OCI-LY1 (cell line): ENCODE measurements at regions not wholly inside any gene's neighbourhood (a gene's known extent, or its start where the extent isn't known, plus 50 kb on each side); places are given as distances from the start of the nearest gene placed in this dataset.

ENCODE experiments used
- H2AFZ ChIP-seq: fragments of 200-600 bp; sonication (generic), shearing (Covaris generic); 2 replicates; pipeline ENCODE4 v1.6.0; 2014; ENCODE audit warnings: antibody characterized with exemption, mild to moderate bottlenecking, low read length
- H3F3A ChIP-seq: fragments of 200-600 bp; sonication (generic), shearing (Covaris generic); 2 replicates; pipeline ENCODE4 v1.6.0; 2014; ENCODE audit warnings: mild to moderate bottlenecking, antibody characterized with exemption, low read length, moderate library complexity; ENCODE audit not compliant: insufficient read depth
- H3K27ac ChIP-seq: fragments of 200-600 bp; sonication (generic); 2 replicates; pipeline ENCODE4 v1.5.1; 2014; ENCODE audit warnings: low read length, mixed run types, mild to moderate bottlenecking, low read depth; ENCODE audit not compliant: poor library complexity, severe bottlenecking
- H3K27me3 ChIP-seq: fragments of 200-600 bp; sonication (generic); 2 replicates; pipeline ENCODE4 v1.6.0; 2014; ENCODE audit warnings: antibody characterized with exemption, mild to moderate bottlenecking, low read length, moderate library complexity; ENCODE audit not compliant: insufficient read depth
- H3K36me3 ChIP-seq: fragments of 200-600 bp; sonication (generic); 2 replicates; pipeline ENCODE4 v1.6.1; 2014; ENCODE audit warnings: mild to moderate bottlenecking, antibody characterized with exemption, low read length, moderate library complexity, mixed read lengths; ENCODE audit not compliant: insufficient read depth
- H3K4me1 ChIP-seq: fragments of 200-600 bp; sonication (generic); 2 replicates; pipeline ENCODE4 v1.5.1; 2014; ENCODE audit warnings: mild to moderate bottlenecking, low read length, moderate library complexity; ENCODE audit not compliant: insufficient read depth, severe bottlenecking
- H3K4me2 ChIP-seq: fragments of 200-600 bp; sonication (generic), shearing (Covaris generic); 2 replicates; pipeline ENCODE4 v1.6.1; 2014; ENCODE audit warnings: low read length
- H3K4me3 ChIP-seq: fragments of 200-600 bp; sonication (generic); 2 replicates; pipeline ENCODE4 v1.5.1; 2014; ENCODE audit warnings: low read length, low read depth, mild to moderate bottlenecking, mixed read lengths; ENCODE audit not compliant: poor library complexity, severe bottlenecking
- H3K79me2 ChIP-seq: fragments of 200-600 bp; shearing (Covaris generic); 2 replicates; pipeline ENCODE4 v1.6.1; 2016; ENCODE audit warnings: mixed run types, low read length, mixed read lengths; ENCODE audit not compliant: insufficient read depth
- H3K9ac ChIP-seq: fragments of 200-600 bp; sonication (generic), shearing (Covaris generic); 2 replicates; pipeline ENCODE4 v1.6.1; 2014; ENCODE audit warnings: mild to moderate bottlenecking, low read length, mixed read lengths
- H3K9me2 ChIP-seq: fragments of 200-600 bp; sonication (generic), shearing (Covaris generic); 2 replicates; pipeline ENCODE4 v1.6.1; 2014; ENCODE audit warnings: low read depth, mild to moderate bottlenecking, low read length, mixed read lengths
- H3K9me3 ChIP-seq: fragments of 200-600 bp; shearing (Covaris generic); 2 replicates; pipeline ENCODE4 v1.6.1; 2014; ENCODE audit warnings: low read length, mixed read lengths
- H4K20me1 ChIP-seq: fragments of 200-600 bp; sonication (generic), shearing (Covaris generic); 2 replicates; pipeline ENCODE4 v1.6.0; 2016; ENCODE audit warnings: mild to moderate bottlenecking, low read length; ENCODE audit not compliant: insufficient read depth
- CTCF ChIP-seq: fragments of 200-600 bp; sonication (generic), shearing (Covaris generic); IDR thresholded peaks from 2 replicates; pipeline ENCODE4 v1.5.1; 2017; ENCODE audit warnings: mild to moderate bottlenecking, antibody characterized with exemption, low read length, moderate library complexity, mixed read lengths
- EZH2 ChIP-seq: fragments of 200-600 bp; sonication (generic), shearing (Covaris generic); IDR thresholded peaks from 2 replicates; pipeline ENCODE4 v1.8.0; 2017; ENCODE audit warnings: borderline replicate concordance, mixed run types, mild to moderate bottlenecking, antibody characterized with exemption, low read length, moderate library complexity, mixed read lengths

GRCh38 chr1:58964880-58965279 is 181.0 kb upstream of the JUN start:
- Histone ChIP-seq H4K20me1 (no peaks in the 10 kb centered on the region), H3F3A (no peaks in the 10 kb centered on the region), H3K4me3 (no peak overlapping the region), H3K4me2 (no peak overlapping the region), H2AFZ (no peak overlapping the region), H3K27me3 (no peaks in the 10 kb centered on the region), H3K79me2 (no peaks in the 10 kb centered on the region), H3K9ac (no peak overlapping the region), H3K27ac (no peak overlapping the region), H3K4me1 (peaks cover 33% of the 10 kb centered on the region), H3K9me3 (no peaks in the 10 kb centered on the region), H3K9me2 (no peaks in the 10 kb centered on the region), H3K36me3 (no peaks in the 10 kb centered on the region)
- TF ChIP-seq CTCF (no peak), EZH2 (no peak)

GRCh38 chr1:58966103-58966916 is 182.5 kb upstream of the JUN start:
- H3F3A ChIP-seq = no peaks in the 10 kb centered on the region
- H3K4me2 ChIP-seq = no peak overlapping the region
- no peaks in the 10 kb centered on the region for H4K20me1 ChIP-seq
- H3K4me3 ChIP-seq = no peak overlapping the region
- no peak overlapping the region for H2AFZ ChIP-seq
- no peak for TF ChIP-seq CTCF
- TF ChIP-seq EZH2 = no peak
- peak overlapping the region; percentile 31 for H3K27ac ChIP-seq
- H3K9ac ChIP-seq = no peak overlapping the region
- H3K36me3 ChIP-seq = no peaks in the 10 kb centered on the region
- H3K79me2 ChIP-seq = no peaks in the 10 kb centered on the region
- peaks cover 33% of the 10 kb centered on the region for H3K4me1 ChIP-seq
- no peaks in the 10 kb centered on the region for H3K27me3 ChIP-seq
- H3K9me2 ChIP-seq = no peaks in the 10 kb centered on the region
- H3K9me3 ChIP-seq = no peaks in the 10 kb centered on the region

GRCh38 chr1:58966917-58967740 is 183.3 kb upstream of the JUN start:
- H3K4me2 ChIP-seq = no peak overlapping the region
- no peak overlapping the region for H3K4me3 ChIP-seq
- no peaks in the 10 kb centered on the region for H3K9me2 ChIP-seq
- H3K27me3 ChIP-seq = no peaks in the 10 kb centered on the region
- no peaks in the 10 kb centered on the region for H3K79me2 ChIP-seq
- H3K36me3 ChIP-seq = no peaks in the 10 kb centered on the region
- H3K4me1 ChIP-seq = peaks cover 33% of the 10 kb centered on the region
- no peak overlapping the region for H2AFZ ChIP-seq
- no peak overlapping the region for H3K9ac ChIP-seq
- H3K9me3 ChIP-seq = no peaks in the 10 kb centered on the region
- no peak for TF ChIP-seq CTCF
- no peaks in the 10 kb centered on the region for H4K20me1 ChIP-seq
- no peaks in the 10 kb centered on the region for H3F3A ChIP-seq
- H3K27ac ChIP-seq = peak overlapping the region; percentile 31
